Fibroblast of skin of right biceps (primary cell): ENCODE measurements at regions not wholly inside any gene's neighbourhood (a gene's known extent, or its start where the extent isn't known, plus 50 kb on each side); places are given as distances from the start of the nearest gene placed in this dataset.

ENCODE experiments used
- DNase-seq: peaks from one replicate; pipeline ENCODE4 v3.0.0-alpha.2; 2013

DNA sequence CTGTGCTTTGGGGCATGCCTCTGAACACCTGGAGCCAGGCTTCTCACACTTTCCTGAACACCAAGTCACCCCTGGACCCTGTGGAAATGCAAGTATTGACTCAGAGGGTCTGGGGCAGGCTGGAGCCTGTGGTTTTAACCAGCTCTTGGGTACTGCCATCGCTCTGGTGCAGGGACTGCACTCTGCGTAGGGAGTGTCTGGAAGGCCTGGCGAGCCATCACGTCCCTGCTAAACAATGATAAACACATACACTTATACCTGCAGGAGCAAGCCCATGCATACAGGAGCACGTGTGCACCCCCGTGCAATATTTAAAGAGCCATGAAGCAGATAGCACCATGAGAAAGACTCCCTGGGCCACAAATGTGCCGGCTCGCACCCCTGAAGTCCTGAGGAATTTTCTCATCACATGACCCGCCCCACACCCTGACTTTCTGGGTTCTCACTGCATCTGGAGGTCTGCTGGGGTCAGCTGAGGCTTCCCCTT is 267.7 kb downstream of the GADD45G start:
- no peak for DNase-seq

DNA sequence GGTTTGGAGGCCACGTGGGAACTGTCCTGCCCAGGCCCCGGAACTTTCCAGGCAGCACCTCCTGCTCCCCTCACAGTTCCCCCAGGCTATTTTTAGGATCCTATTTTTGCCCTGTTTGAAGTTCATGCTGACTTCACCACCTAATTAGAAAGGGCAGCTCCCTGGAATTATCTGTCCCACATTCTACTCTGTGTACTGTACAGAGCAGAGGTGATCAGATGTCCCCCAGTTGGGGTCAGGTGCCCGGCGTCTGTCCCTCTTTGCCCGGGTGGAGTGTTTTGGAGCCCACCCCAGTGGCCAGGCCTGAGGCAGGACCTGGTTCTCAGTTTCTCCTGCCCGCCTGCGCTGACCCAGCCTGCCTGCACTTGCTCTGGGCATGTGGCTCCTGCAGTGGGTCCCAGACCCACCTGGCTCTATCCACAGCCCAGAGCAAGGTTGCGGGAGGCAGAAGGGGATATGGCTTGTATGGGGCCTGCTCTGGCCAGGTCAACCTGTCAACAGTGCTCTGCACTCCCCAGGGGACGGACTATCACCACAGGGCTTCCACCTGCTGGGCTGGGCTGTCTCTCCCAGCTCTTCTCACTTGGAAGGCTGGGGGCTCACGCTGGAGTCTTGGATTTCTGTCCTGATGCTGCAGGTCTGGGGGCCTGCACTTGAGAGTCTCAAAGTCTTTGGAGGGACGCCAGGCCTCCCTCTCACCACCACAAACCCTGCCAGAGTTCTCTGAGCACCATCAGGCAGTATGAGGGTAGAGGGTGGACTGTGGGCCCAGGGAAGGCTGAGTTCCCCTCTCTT is 268.3 kb downstream of the GADD45G start:
- DNase-seq, result no peak

DNA sequence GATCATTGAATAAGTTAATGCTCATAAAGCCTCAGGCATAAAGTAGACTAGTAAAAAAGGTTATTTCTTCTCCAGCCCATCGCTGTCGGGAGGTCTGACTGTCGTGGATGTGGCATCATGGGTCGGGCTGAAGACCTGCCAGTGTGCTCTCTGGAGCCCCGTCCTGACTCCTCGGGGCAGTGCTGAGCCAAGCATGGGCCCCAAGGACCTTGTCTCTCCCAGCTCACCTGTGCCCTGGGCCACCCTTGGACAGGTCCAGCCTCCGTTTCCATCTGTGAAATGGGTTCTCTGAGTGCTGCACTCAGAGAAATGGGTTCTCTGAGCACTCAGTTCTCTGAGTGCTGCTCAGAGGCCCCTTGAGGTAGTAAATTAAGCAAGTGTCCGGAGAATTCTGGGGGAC is 269.0 kb downstream of the GADD45G start:
- no peak for DNase-seq

DNA sequence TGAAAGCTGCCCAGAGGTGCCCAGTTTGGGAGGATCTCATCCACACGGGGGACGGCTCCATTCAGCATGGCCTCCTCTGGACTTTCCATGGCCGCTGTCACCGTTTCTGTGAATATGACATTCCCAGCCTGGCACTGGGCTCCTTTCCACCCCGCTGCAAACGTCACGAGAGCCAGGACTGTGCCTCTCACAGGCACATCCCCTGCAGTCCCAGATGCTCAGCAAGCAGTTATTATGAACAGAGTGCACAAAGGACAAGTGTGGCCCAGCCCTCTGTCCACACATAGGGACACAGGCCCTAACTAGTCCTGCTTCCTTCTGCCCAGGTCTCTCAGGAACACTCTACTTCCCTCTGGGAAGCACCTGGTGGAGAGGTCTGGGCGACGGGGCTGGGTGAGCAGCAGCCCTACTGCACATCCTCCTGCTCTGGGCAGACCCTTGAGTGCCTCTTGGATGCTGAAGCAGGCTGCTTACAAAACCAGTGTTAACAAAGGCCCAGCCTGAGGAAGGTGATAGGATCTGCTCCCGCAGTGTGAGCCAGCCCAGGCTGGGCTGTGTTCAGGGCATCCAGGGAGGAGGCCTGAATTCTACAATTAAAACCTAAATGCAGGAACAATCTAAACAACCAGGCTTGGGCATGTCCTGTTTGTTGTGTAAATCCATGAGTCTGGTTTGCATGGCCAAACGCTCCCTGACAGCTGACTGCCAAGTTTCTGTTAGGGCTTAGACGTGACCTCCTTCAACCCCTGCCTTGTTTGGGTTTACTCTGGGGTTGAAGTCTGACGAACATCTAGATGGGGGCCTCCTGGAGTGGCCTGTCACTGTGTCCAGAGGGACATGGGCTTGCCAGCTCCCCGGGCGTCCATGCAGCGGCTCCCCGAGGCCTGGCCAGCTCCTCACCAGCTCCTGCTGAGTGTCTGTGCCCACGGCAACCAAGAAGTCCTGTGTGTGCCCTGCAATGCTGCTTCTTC is 269.8 kb downstream of the GADD45G start:
- no peak for DNase-seq

DNA sequence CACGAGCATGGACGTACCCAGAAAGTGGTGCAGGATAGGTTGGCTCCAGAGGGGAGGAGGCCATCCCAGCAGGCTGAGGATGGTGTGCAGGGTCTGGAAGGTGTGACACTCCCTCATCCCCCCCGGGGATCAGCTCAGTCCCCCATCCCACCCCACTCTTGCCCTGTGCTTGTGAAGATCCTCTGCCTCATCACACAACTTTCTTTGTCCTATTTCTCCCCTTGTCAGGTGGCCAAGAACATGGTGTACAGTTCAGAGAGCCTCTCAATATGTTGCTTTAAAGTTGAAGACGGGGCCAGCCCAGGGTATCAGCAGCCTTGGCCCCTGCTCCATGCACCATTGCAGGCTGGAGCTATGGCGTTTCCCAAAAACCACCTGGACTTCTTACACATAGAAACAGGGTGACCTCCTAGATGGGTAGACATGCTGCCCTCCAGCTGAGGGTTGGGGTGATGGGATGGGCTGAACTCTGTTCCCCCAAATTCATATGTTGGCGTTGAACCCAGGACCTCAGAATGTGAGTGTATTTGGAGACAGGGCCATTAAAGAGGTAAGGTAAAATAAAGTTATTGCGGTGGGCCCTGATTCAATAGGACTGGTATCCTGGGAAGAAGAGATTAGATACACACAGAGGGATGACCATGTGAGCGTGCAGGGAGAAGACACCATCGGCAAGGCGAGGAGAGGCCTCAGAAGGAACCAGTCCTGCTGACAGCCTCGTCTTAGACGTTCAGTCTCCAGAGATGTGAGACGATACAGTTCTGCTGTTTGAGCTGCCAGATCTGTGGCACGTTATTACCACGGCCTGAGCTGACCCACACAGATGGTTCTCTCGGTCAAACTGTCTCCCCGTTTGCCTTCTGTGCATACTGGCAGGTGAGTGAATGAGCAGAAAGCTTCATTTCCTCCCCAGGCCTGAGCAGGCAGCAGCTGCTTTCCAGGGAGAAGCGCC is 272.5 kb downstream of the GADD45G start:
- no peak for DNase-seq

DNA sequence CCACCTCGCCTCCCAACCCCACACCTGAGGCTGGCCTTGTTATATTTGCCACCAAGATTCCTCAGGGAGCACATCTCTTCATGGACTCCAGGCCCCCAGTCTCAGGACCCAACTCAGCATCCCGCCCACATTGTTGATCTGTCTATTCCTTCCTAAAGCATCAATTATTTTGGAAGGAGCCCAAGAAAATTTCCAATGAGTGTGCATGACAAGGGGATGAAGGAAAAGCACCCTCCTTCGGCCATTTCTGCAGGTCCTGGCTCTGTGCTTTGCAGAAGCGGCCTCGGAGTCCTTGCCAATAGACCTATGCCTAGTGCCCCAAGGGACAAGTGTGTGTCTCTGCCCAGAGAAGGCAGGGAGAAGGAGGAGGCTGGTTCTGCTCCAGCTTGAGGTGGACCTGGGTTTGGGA is 273.2 kb downstream of the GADD45G start:
- DNase-seq, result no peak

DNA sequence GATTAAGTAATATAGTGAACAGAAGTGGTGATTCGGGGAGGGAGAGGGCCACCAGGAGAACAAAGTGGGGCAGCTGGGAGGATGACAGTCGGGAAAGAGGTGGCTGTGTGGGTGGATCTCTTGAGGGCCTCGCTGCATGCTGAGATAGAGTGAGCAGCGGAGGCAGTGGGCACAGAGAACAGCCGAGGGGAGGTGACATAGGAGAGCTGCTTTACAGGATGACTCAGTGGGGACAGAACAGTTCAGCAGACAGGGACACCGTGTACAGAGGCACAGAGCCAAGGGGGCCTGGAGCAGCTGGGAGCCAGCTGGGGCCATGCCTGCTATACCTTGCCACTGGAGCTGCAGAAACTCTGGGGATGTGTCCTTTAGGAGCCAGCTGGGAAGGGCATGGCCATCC is 273.9 kb downstream of the GADD45G start:
- peak; percentile 43 for DNase-seq

DNA sequence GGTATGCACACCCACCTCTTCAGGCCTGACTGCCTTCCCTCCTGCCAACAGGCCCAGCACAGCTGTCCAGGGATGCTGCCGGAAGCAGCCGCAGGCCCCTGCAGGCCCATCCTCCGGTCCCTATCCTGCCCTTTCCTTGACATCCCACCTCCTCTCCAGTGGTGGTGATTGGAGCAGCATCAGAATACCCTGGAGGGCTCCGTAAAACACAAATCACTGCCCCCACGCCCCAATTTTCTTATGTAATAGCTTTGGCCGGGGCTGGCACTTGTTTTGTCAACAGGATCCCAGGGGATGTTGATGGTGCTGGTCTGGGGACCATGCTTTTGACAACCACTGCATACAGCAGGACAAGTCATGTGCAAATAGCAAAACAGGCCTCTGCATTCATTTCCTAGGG is 274.5 kb downstream of the GADD45G start:
- no peak for DNase-seq

DNA sequence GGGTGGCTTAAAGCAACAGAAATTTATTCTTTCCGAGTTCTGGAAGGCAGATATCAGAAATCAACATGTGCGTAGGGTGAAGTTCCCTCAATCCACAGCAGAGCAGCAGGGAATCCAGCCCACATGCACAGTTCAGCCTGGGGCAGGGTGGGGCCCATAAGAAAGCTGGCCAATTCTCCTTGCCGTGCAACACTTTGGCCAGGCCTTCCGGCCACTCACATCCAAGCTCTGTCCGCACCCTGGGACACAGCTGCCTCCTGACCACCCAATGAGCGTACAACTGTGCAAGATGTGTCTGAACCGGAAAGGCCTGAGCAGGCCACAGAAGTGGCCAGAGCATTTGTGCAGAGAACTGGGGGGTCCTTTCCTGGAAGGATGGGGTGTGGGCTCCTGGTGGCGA is 274.9 kb downstream of the GADD45G start:
- DNase-seq, result no peak

DNA sequence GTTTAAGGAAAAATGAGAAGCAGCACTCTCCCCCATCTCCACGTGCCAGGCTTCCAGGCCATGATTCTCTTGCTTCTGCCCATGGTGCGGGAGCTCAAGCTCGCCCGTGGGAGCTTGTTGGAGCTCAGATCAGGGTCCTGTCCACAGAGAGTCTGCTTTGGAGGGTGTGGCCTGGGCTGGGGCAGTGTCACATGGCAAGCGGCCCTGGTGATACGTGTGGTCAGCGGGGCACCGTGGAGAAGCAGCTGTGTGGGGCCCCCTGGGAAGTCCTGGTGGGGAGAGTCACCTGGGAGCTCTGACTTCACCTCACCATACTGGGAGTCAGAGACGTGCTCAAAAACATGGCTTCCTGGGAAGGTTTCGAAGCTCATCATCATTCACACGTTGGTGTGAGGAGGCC is 275.3 kb downstream of the GADD45G start:
- no peak for DNase-seq

DNA sequence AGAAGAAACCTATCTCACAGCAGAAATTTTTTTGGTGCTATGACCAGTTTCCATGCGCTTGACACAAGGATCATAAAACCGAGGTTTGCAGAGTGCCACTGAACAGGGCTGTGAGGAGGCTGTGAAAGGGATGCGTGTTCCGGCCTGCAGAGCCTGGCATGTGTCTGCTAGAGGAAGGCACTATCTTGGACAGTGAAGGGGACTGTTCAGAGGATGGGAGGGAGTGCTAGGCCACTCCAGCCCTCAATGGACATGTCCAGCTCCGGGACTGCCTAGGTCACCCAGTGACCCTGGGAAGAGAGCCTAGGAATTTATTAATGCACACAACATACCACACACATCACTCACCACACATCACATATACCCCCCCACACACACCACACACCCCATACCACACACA is 275.9 kb downstream of the GADD45G start:
- no peak for DNase-seq

DNA sequence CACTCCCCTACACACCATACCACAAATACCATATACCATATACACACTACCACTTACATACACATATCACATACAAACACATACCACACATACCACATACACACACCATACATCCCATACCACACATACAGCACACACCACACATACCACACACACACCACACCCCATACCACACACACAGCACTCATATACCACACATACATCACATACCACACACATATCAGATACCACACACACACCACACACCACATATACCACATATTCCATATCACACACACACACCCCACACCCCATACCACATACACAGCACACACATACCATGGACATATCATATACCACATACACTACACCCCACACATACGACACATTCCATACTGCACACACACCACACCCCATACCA is 276.6 kb downstream of the GADD45G start:
- no peak for DNase-seq

DNA sequence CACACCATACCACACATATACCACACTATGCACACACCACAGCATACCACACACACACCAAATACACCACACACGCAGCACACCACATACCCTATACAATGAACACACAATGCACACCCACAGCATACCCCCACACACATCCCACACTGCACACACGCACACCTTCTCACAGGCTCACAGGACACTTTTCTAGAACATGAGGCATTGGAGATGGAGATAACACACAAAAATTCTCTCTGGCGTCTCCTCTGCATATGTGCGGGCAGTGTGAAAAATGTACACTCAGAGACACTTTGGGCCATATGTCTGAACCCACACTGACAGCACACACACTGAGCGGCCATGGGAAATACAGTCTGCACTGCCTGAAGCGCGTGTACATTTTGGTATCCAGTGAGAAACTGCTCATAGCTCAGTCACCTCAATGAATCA is 278.1 kb downstream of the GADD45G start:
- peak; percentile 56 for DNase-seq

DNA sequence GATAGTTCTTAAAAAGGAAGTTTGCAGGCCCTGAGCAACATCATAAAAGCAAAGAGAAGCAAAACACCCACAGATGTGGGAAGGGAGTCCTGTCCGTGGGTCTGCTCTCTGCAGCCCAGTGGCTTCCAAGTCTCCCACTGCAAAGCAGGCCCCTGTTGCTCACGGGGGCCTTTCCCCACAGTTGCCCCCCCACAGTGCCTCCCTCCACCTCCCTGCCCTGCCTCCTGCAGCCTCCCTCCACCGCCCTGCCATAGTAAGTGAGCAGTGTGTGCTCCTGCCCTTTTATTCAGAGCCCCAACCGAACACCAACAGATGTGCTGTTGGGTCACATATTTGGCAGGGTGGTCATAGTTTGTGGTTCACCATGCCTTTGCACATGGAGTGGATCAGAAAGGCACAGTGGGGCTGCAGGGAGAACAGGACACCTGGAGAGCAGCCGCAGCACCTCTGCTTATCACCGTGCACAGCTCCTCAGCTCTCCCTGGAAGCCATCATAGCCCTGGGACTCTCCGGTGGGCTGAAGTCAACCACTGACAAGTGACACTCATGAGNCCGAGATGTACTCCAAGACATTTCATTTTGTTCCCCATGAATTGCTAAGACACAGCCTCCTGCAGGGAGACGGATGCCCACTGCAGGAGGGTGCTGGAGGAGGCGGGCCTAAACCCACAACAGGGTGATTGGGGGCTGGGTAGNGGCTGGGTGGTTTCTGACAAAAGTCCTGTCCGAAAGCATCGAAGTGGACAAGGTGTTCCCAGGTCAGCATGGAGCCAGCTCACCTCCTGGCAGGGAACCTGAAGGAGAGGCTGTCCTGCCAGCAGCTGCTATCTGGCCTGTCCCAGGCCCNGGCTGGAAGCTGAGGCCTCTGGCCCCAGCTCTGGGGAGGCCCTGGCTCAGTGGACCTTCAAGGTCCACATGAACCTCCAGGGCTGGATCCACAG is 278.9 kb downstream of the GADD45G start:
- peak; percentile 37 for DNase-seq

DNA sequence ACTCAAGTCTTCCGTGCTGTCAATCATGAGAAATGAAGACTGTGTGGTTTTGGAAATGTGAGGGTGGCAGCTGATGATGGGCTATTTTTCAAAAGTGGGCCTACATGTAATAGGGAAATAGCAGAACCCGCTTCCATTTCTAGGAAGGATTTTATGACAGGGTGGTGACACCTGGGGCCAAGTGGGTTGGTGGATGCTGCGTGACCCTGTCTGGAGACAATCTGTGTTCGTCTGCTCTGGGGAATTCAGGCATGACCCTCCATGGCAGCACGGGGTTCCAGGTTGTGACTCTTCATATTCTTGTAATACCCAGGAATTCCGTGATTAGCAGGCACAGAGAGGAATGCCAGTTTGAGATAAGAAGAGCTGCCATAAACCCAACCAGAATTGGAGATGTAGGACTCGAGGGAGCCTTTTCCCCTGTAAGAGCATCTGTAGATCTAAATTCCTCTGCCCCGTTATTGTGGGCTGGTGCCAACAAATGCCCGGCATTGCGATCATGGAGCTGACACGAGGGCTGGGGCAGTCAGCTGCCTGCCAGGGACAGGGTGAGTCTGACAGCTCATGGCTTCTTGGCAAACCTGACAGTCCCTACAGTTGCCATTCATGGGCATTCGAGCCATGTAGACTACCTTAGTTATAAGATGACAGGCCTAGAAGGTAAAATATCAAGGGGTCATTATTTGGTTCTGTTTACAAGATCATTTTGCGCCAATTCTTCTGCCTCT is 279.7 kb downstream of the GADD45G start:
- DNase-seq, result no peak

DNA sequence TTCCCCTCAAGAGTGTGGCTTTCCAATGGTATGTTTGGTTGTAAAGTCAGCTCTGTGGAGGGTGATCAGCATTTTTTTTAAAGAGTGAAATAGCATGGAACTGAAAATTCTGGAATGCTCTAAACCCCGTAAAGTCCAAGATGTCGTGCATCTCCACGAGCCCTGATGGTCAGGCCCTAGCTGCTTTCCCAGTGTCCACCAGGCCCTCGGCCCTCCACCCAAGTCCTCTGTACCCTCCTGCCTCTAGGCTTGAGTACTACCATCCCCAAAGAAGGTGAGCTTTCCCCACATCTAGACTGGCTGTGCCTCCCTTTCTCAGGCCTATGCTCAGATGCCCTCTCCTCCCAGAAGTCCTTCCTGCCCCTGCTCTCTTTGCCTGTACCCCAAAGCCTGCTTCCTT is 280.3 kb downstream of the GADD45G start:
- DNase-seq, result no peak

DNA sequence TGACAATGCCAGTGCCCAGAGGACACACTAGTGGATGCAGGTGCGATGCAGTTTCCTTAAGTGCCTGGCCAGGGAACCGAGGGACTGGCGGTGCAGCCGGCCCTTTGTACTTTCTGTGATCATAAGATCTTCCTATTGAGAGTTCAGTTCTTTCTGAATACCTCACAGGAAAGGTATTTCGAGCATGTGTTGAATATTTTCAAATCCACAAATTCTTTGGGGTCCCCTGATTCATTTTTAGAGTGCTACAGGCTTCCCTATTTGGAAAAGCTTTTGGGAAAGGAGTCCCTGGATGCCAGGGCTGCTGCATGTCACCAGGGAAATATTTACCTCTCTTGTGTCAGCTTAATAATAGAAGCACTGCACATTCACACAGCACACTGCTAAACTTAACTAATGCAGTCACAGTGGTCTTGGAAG is 281.5 kb downstream of the GADD45G start:
- peak; percentile 86 for DNase-seq

DNA sequence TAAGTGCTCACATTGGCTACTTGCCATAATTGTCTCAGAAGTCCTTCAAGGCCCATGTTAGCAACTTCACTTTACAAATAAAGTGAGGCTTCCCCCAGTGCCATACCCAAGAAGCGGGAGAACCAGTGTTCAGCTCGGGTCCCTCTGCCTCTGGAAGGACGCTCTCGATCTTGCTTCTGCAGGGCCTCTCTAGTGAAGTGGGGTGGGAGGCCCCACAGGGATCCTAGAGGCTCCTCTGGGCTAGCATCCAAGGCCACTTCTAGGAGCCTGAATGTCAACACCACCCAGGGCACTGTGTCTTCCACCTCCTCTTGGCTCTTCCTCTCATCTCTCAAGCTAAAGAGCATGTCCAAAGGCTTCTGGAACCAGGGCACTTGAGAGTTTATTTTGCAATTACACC is 282.5 kb downstream of the GADD45G start:
- peak; percentile 30 for DNase-seq

DNA sequence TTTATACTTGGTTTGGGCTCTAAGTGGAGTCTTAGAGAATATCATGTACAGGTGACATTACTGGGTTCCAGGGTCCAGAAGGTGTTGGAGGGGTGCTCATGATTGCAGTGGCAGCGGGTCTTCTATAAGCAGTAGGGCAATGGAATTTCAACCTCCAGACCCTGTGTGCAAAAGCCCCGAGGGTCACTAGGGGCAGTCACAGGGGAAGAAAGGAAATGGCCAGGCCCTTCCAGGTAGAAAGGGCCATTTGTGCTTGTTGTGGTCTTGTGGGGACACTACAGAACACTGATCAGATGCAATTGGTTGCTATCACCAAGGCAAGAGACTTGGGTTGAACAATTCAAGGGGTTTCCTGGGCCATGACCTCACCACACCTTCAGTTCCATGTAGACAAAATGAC is 283.4 kb downstream of the GADD45G start:
- DNase-seq, result no peak

DNA sequence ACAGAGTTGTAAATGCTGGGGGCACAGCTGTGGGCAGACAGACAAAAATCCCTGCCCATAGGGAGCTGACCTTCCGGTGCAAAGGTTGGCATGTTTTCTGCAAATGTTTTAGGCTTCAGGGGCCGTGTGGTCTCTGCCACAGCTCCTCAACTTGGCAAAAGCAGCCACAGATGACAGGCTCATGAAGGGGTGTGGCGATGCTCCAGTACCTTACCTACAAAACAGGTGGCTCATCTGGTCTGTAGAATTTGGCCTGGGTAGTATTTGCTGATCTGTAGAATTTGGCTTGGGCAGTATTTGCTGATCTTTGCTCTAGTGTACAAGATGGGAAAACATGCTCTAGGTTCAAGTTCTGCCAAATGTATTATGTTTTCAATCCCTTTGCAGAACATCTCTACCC is 283.9 kb downstream of the GADD45G start:
- DNase-seq, result no peak

DNA sequence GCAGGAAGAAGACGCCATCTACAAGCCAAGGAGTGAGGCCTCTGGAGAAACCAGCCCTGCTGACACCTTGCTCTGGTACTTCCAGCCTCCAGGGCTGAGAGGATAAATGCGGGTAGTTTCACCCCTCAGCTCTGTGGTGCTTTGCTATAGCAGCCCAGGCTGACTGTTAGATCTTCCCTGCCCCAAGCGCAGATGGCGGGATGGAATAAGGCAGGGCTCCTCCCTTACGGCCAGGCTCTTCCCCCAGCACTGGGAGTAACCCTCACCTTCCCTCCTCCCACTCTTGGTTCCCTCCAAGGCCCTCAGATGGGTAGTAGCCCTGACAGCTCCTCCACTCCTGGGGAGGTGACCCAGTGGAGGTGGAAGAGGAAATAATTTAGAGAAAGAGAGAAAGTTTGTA is 285.1 kb downstream of the GADD45G start:
- no peak for DNase-seq
